GM23338 (cell line): ENCODE measurements at regions not wholly inside any gene's neighbourhood (a gene's known extent, or its start where the extent isn't known, plus 50 kb on each side); places are given as distances from the start of the nearest gene placed in this dataset.
"Not testable (repeated sequence)": the region's sequence is repeated elsewhere in the genome, so short reads cannot be mapped to it uniquely, and the experiment has no call there.

Source experiments
- CREB1 ChIP-seq: fragments of 250-450 bp; sonication (Bioruptor Pico); IDR thresholded peaks from 2 replicates; pipeline ENCODE4 v1.5.0; 2020; ENCODE audit warnings: low read depth, mild to moderate bottlenecking, moderate library complexity
- CTCF ChIP-seq, 2 experiments: fragments of 200-600 bp in 1 of 2; sonication (generic) in 1 of 2; conservative IDR thresholded peaks; 2 replicates each; pipeline versions ENCODE4 v1.5.1 to v1.6.1; 2016 to 2017; ENCODE audit warnings: antibody characterized with exemption in 2 of 2, low read depth in 2 of 2, mild to moderate bottlenecking in 2 of 2, moderate library complexity in 1 of 2
- EZH2 ChIP-seq: fragments of 200-600 bp; sonication (generic); IDR thresholded peaks from one replicate; pipeline ENCODE4 v1.8.0; 2017; ENCODE audit warnings: antibody characterized with exemption, mild to moderate bottlenecking, low read depth; ENCODE audit not compliant: unreplicated experiment
- STAT1 ChIP-seq: IDR thresholded peaks from one replicate; pipeline ENCODE4 v1.6.1; 2016; ENCODE audit warnings: antibody characterized with exemption; ENCODE audit not compliant: unreplicated experiment

GRCh38 chr12:124141611-124142010 is 153.3 kb upstream of the RFLNA start:
- not testable (repeated sequence) for TF ChIP-seq STAT1; CTCF (conservative IDR thresholded peaks at IDR 0.05; ENCODE audit: low read depth in 2 of 2); CREB1 (CRISPR knock-in tag); EZH2
